SH-SY5Y (cell line): ENCODE measurements at regions not wholly inside any gene's neighbourhood (a gene's known extent, or its start where the extent isn't known, plus 50 kb on each side); places are given as distances from the start of the nearest gene placed in this dataset.

Experiments
- GATA2 ChIP-seq: IDR thresholded peaks from 2 replicates; pipeline ENCODE4 v1.6.1; 2011; ENCODE audit warnings: mild to moderate bottlenecking, low read depth, low read length
- GATA3 ChIP-seq: IDR thresholded peaks from 2 replicates; pipeline ENCODE4 v1.6.1; 2011; ENCODE audit warnings: low read depth, mild to moderate bottlenecking, low read length, moderate library complexity

GRCh38 chr21:19261731-19262376 lies 858.3 kb upstream of the TMPRSS15 start:
- TF ChIP-seq GATA2 (no peak), GATA3 (no peak)

- TF ChIP-seq GATA2 (no peak), GATA3 (no peak)
These were observed 863.1 kb upstream of the TMPRSS15 start for GRCh38 chr21:19266636-19267035.

DNA sequence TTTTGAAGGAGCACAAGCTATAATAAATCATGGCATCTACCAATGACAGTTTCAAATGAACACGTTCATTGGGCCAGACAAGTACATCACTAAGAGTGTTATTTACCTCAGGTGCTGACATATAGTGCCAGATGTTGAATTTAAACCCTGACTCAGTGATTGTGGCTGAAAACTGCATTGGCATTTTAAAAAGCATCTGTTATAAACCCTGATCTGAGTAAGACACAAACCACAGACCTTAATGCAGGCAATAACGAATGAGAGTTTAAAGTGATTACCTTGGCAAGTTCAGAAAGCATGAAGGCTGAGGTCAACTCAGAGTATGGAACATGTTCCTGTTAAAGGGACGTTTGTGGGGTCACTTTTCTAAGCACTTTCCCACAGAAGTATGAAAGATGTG lies 865.1 kb upstream of the TMPRSS15 start:
- no peak for TF ChIP-seq GATA3
- TF ChIP-seq GATA2, result no peak

DNA sequence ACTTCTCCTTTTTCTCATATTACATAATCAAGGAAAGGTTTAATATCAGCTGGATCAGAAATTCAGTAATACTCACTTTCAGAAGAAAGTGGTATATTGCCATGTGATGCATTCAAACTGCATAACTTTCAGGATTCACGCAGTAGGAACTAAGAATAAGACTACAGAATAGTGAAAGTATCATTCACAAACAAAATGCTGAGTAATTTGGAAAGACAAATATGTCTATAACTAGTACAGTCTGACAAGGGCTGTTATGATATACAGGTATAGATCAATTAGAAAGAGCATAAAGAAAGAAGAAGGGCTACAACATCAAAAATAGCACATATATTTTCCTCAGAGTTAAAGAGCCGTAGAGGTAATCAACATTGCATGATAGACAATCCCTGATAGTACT lies 871.5 kb upstream of the TMPRSS15 start:
- TF ChIP-seq GATA2, result no peak
- no peak for TF ChIP-seq GATA3

- TF ChIP-seq GATA3 (no peak), GATA2 (no peak)
These were observed 873.1 kb upstream of the TMPRSS15 start for GRCh38 chr21:19276665-19277064.

- no peak for TF ChIP-seq GATA3
- no peak for TF ChIP-seq GATA2
These were observed 883.3 kb upstream of the TMPRSS15 start for GRCh38 chr21:19286876-19287275.

GRCh38 chr21:19290328-19290727 lies 886.7 kb upstream of the TMPRSS15 start:
- TF ChIP-seq GATA2 (no peak), GATA3 (no peak)

- TF ChIP-seq GATA3 (no peak), GATA2 (no peak)
These were observed 916.7 kb upstream of the TMPRSS15 start for GRCh38 chr21:19320291-19320690.

- TF ChIP-seq GATA3, result no peak
- no peak for TF ChIP-seq GATA2
These were observed 918.1 kb upstream of the TMPRSS15 start for GRCh38 chr21:19321688-19322087.

GRCh38 chr21:19322360-19322759 lies 918.8 kb upstream of the TMPRSS15 start:
- no peak for TF ChIP-seq GATA2

GRCh38 chr21:19326531-19327319 lies 923.1 kb upstream of the TMPRSS15 start:
- TF ChIP-seq GATA3, result no peak
- TF ChIP-seq GATA2, result no peak

DNA sequence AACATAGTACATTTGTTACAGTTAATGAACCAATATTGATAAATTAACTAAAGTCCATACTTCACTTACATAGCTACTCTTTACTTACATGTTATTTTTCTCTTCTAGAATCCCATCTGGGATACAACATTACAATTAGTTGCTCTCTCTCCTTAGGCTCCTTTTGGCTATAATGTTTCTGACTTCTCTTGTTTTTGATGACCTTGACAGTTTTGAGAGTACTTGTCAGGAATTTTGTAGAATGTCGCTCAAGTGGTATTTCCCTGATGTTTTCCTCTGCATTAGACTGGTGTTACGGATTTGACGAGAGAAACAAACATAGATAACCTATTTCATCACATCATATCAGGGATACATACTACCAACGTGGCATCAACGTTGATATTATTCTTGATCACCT lies 925.4 kb upstream of the TMPRSS15 start:
- TF ChIP-seq GATA3 (no peak), GATA2 (no peak)

GRCh38 chr21:19340303-19340702 lies 936.7 kb upstream of the TMPRSS15 start:
- TF ChIP-seq GATA2 (no peak), GATA3 (no peak)

DNA sequence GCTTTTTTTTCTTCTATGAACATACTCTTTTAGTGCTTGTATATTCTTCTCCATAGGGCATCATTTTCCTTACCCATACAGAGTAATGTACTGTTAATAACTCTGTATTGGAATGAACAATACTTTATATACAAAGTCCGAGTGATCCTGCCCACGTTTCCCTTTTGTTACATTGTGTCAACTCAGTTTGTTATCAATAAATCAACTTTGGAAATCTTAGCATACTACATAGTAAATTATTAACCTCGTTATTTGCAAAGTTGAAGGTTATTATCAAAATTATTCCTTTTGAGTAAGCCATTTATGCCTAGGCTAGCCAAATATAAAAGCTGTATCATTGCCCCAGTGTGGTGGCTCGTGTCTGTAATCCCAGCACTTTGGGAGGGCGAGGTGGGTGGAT lies 937.4 kb upstream of the TMPRSS15 start:
- TF ChIP-seq GATA2 (no peak), GATA3 (no peak)

- TF ChIP-seq GATA3 (no peak), GATA2 (no peak)
These were observed 940.1 kb upstream of the TMPRSS15 start for GRCh38 chr21:19343711-19344110.
